Hepatocyte (in vitro differentiated cells): ENCODE measurements at regions not wholly inside any gene's neighbourhood (a gene's known extent, or its start where the extent isn't known, plus 50 kb on each side); places are given as distances from the start of the nearest gene placed in this dataset.

Source experiments
- DNase-seq: peaks from one replicate; pipeline ENCODE4 v3.0.0-alpha.2; 2016; ENCODE audit warnings: low spot score
- H2AFZ ChIP-seq: fragments of 200-600 bp; sonication (generic); 2 replicates; pipeline ENCODE4 v1.6.0; 2016; ENCODE audit warnings: antibody characterized with exemption, mild to moderate bottlenecking
- H3K27ac ChIP-seq: fragments of 200-600 bp; sonication (generic); 2 replicates; pipeline ENCODE4 v1.5.1; 2016; ENCODE audit warnings: mild to moderate bottlenecking
- H3K27me3 ChIP-seq: fragments of 200-600 bp; sonication (generic); 2 replicates; pipeline ENCODE4 v1.6.1; 2016
- H3K36me3 ChIP-seq: fragments of 200-600 bp; sonication (generic); replicated peaks from 2 replicates; pipeline ENCODE4 v1.5.1; 2016; ENCODE audit warnings: low read depth; ENCODE audit not compliant: insufficient read depth
- H3K4me1 ChIP-seq: fragments of 200-600 bp; sonication (generic); 2 replicates; pipeline ENCODE4 v1.5.1; 2016; ENCODE audit warnings: mild to moderate bottlenecking, moderate library complexity; ENCODE audit not compliant: insufficient read depth
- H3K4me2 ChIP-seq: fragments of 200-600 bp; sonication (generic); 2 replicates; pipeline ENCODE4 v1.6.0; 2016
- H3K4me3 ChIP-seq: fragments of 200-600 bp; sonication (generic); 2 replicates; pipeline ENCODE4 v1.5.1; 2016; ENCODE audit warnings: mild to moderate bottlenecking
- H3K79me2 ChIP-seq: fragments of 200-600 bp; sonication (generic); 2 replicates; pipeline ENCODE4 v1.6.0; 2017; ENCODE audit warnings: mild to moderate bottlenecking
- H3K9me2 ChIP-seq: fragments of 200-600 bp; sonication (generic); replicated peaks from 2 replicates; pipeline ENCODE4 v1.6.0; 2017; ENCODE audit warnings: mild to moderate bottlenecking; ENCODE audit not compliant: insufficient read depth
- H3K9me3 ChIP-seq: fragments of 200-600 bp; sonication (generic); 2 replicates; pipeline ENCODE4 v1.5.1; 2016; ENCODE audit warnings: low read depth, mild to moderate bottlenecking
- H4K20me1 ChIP-seq: fragments of 200-600 bp; sonication (generic); 2 replicates; pipeline ENCODE4 v1.6.0; 2016; ENCODE audit warnings: mild to moderate bottlenecking; ENCODE audit not compliant: insufficient read depth, poor library complexity, severe bottlenecking
- CTCF ChIP-seq: fragments of 200-600 bp; sonication (generic); IDR thresholded peaks from 2 replicates; pipeline ENCODE4 v1.5.1; 2016; ENCODE audit warnings: antibody characterized with exemption, mild to moderate bottlenecking; ENCODE audit not compliant: poor library complexity
- EZH2 ChIP-seq: fragments of 200-600 bp; sonication (generic); IDR thresholded peaks from 2 replicates; pipeline ENCODE4 v1.6.1; 2016; ENCODE audit warnings: antibody characterized with exemption, mild to moderate bottlenecking, borderline replicate concordance
- EZH2phosphoT487 ChIP-seq: fragments of 200-600 bp; sonication (generic); IDR thresholded peaks from one replicate; pipeline ENCODE4 v1.6.1; 2018; ENCODE audit warnings: antibody characterized with exemption, mild to moderate bottlenecking, low read depth, moderate library complexity; ENCODE audit not compliant: unreplicated experiment, severe bottlenecking
- WGBS: methylation state at CpG from one replicate; pipeline ENCODE4 v1.1.6; 2016; ENCODE audit warnings: low lambda C conversion rate; ENCODE audit errors: missing lambda C conversion rate; 5-methylcytosine and 5-hydroxymethylcytosine counted together

- Histone ChIP-seq H3K4me2 (no peak overlapping the region), H3K9me2 (no peaks in the 10 kb centered on the region), H2AFZ (no peak overlapping the region), H3K27ac (no peak overlapping the region), H3K4me1 (peaks cover 9% of the 10 kb centered on the region), H3K36me3 (no peaks in the 10 kb centered on the region), H3K4me3 (no peak overlapping the region), H3K9me3 (no peaks in the 10 kb centered on the region), H3K27me3 (no peaks in the 10 kb centered on the region), H4K20me1 (no peaks in the 10 kb centered on the region), H3K79me2 (no peaks in the 10 kb centered on the region)
- TF ChIP-seq CTCF (no peak), EZH2 (no peak), EZH2phosphoT487 (no peak)
- no peak for DNase-seq
- 88% methylated on average over 7 of the region's 7 CpGs for WGBS
Measured at GRCh38 chr22:48307931-48308330, 1519.7 kb downstream of the BRD1 start.

- no peak overlapping the region for H3K27ac ChIP-seq
- no peak overlapping the region for H3K4me2 ChIP-seq
- no peaks in the 10 kb centered on the region for H3K9me2 ChIP-seq
- H3K9me3 ChIP-seq: no peaks in the 10 kb centered on the region
- 89% methylated on average over 19 of the region's 19 CpGs for WGBS
- H3K36me3 ChIP-seq: no peaks in the 10 kb centered on the region
- H4K20me1 ChIP-seq: no peaks in the 10 kb centered on the region
- DNase-seq: no peak
- no peaks in the 10 kb centered on the region for H3K79me2 ChIP-seq
- no peak overlapping the region for H2AFZ ChIP-seq
- no peak for TF ChIP-seq EZH2phosphoT487
- no peak for TF ChIP-seq CTCF
- no peak for TF ChIP-seq EZH2
- H3K27me3 ChIP-seq: no peaks in the 10 kb centered on the region
- H3K4me1 ChIP-seq: peaks cover 9% of the 10 kb centered on the region
- no peak overlapping the region for H3K4me3 ChIP-seq
Measured at GRCh38 chr22:48306785-48307510, 1520.7 kb downstream of the BRD1 start.

- 94% methylated on average over 8 of the region's 8 CpGs for WGBS
- Histone ChIP-seq H3K9me3 (no peaks in the 10 kb centered on the region), H3K79me2 (no peaks in the 10 kb centered on the region), H2AFZ (no peak overlapping the region), H4K20me1 (no peaks in the 10 kb centered on the region), H3K27ac (no peak overlapping the region), H3K9me2 (no peaks in the 10 kb centered on the region), H3K4me2 (no peak overlapping the region), H3K4me1 (peaks cover 9% of the 10 kb centered on the region), H3K36me3 (no peaks in the 10 kb centered on the region), H3K4me3 (no peak overlapping the region), H3K27me3 (no peaks in the 10 kb centered on the region)
- TF ChIP-seq EZH2phosphoT487 (no peak), EZH2 (no peak), CTCF (no peak)
- no peak for DNase-seq
Measured at GRCh38 chr22:48306284-48306683, 1521.4 kb downstream of the BRD1 start.

GRCh38 chr22:48305726-48306235 lies 1521.9 kb downstream of the BRD1 start:
- H4K20me1 ChIP-seq: no peaks in the 10 kb centered on the region
- DNase-seq: no peak
- H3K27ac ChIP-seq: no peak overlapping the region
- no peak for TF ChIP-seq EZH2phosphoT487
- no peak for TF ChIP-seq CTCF
- TF ChIP-seq EZH2: no peak
- H3K79me2 ChIP-seq: no peaks in the 10 kb centered on the region
- H3K4me3 ChIP-seq: no peak overlapping the region
- peaks cover 9% of the 10 kb centered on the region for H3K4me1 ChIP-seq
- H3K9me2 ChIP-seq: no peaks in the 10 kb centered on the region
- 96% methylated on average over 12 of the region's 14 CpGs for WGBS
- no peaks in the 10 kb centered on the region for H3K36me3 ChIP-seq
- H3K4me2 ChIP-seq: no peak overlapping the region
- H3K27me3 ChIP-seq: no peaks in the 10 kb centered on the region
- H2AFZ ChIP-seq: no peak overlapping the region
- no peaks in the 10 kb centered on the region for H3K9me3 ChIP-seq
